ENCODE measurements at regions not wholly inside any gene's neighbourhood (a gene's known extent, or its start where the extent isn't known, plus 50 kb on each side); places are given as distances from the start of the nearest gene placed in this dataset.

DNA sequence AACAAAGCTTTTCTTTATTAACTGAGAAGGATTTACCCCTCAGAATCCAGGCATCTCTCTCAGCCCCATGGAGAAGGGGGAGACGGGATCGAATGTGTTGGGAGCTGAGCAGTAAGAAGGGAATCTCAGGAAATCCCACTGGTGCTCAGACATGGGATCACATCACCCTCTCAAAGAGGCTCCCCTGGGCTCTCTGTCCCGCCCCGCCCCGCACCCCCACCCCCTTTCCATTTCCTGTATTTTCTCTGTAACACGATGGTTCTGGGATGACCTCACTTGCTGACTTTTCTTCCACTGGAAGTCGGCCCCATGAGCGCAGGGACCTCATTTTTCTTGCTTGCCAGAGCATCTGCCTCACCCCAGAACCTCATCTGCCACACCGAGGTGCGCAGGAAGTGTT is 96.7 kb upstream of the SLC22A11 start (continued):
- TF ChIP-seq ZBTB40 (IDR thresholded peaks at IDR 0.05; ENCODE audit: borderline replicate concordance) (no peak), MXI1 (IDR thresholded peaks at IDR 0.05; ENCODE audit: low read depth, low read length) (no peak), PKNOX1 (IDR thresholded peaks at IDR 0.05) (no peak)
- TF ChIP-seq, protein P1, sequence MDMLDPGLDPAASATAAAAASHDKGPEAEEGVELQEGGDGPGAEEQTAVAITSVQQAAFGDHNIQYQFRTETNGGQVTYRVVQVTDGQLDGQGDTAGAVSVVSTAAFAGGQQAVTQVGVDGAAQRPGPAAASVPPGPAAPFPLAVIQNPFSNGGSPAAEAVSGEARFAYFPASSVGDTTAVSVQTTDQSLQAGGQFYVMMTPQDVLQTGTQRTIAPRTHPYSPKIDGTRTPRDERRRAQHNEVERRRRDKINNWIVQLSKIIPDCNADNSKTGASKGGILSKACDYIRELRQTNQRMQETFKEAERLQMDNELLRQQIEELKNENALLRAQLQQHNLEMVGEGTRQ (IDR thresholded peaks at IDR 0.05; ENCODE audit: borderline replicate concordance, low read depth, low read length), result no peak

DNA sequence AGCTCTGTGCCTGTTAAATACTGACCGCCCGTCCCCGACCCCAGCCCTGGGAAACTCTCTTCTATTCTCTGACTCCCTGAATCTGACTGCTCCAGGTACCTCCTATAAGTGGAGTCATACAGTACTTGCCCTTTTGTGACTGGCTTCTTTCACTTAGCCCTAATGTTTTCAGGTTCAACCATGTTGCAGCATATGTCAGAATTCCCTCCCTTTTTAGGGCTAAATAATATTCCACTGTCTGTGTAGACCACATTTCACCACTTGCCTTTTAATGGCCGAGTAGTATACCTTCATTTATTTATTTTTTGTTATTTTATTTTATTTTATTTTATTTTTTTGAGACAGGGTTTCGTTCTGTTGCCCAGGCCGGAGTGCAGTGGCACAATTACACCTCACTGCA is 96.1 kb upstream of the SLC22A11 start:
- no peaks in the 10 kb centered on the region for H3K36me3 ChIP-seq (ENCODE audit: control insufficient read depth in 2 of 2, insufficient read depth in 2 of 2, low read length in 1 of 2)
- CTCF ChIA-PET, result interaction anchor here (3.3 kb wide), 1 partner anchor 10 kb away, joined by 20 read pairs; no protein-coding TSS in a partner anchor
- H3K4me1 ChIP-seq (ENCODE audit: control insufficient read depth, insufficient read depth, low read length), result no peaks in the 10 kb centered on the region
- no peak overlapping the region for H3K4me2 ChIP-seq (ENCODE audit: control insufficient read depth, insufficient read depth)
- SMC1A ChIA-PET (ENCODE audit: uncharacterized antibody, unreplicated experiment), result no interaction called here
- WGBS (ENCODE audit: insufficient coverage, insufficient replicate concordance, low lambda C conversion rate, missing lambda C conversion rate), result 53% methylated on average over 6 of the region's 6 CpGs
- DNase-seq (ENCODE audit: low read depth, low spot score) (no peak), FAIRE-seq (no peak), ATAC-seq (no peak)
- POLR2A ChIA-PET, result no interaction called here
- H3K4me3 ChIP-seq, result no peak overlapping the region
- H3K27me3 ChIP-seq (replicated peaks in 1 of 2; ENCODE audit: control insufficient read depth in 2 of 2, insufficient read depth in 2 of 2, low read length in 1 of 2), result no peaks in the 10 kb centered on the region; a peak in 1 of 4 replicates
- no peak overlapping the region for H3K27ac ChIP-seq (ENCODE audit: control insufficient read depth, insufficient read depth)
- H3K79me2 ChIP-seq (ENCODE audit: control insufficient read depth, insufficient read depth, low read length), result no peaks in the 10 kb centered on the region
- BruUV-seq (replicated peaks), result no TSS peak
- no peak overlapping the region for H3K9ac ChIP-seq (ENCODE audit: control insufficient read depth, insufficient read depth, low read length)
- H3K9me3 ChIP-seq (replicated peaks; ENCODE audit: control insufficient read depth, insufficient read depth, low read length), result no peaks in the 10 kb centered on the region
- H2AFZ ChIP-seq (ENCODE audit: control insufficient read depth, low read depth, low read length), result no peak overlapping the region
- in situ Hi-C loops (cut with MboI) (no loop called here), intact Hi-C loops (cut with micrococcal nuclease; ENCODE audit: unreplicated experiment) (no loop called here)
- H4K20me1 ChIP-seq (ENCODE audit: control insufficient read depth, insufficient read depth), result no peaks in the 10 kb centered on the region
- RAD21 ChIA-PET (ENCODE audit: unreplicated experiment), result no interaction called here
- no peak for TF ChIP-seq TCF3 (IDR thresholded peaks at IDR 0.05; ENCODE audit: borderline replicate concordance, insufficient read depth, low read depth, low read length)
- TF ChIP-seq STAT3 (IDR thresholded peaks at IDR 0.05; ENCODE audit: low read depth, low read length), result no peak
- TF ChIP-seq, protein P2, sequence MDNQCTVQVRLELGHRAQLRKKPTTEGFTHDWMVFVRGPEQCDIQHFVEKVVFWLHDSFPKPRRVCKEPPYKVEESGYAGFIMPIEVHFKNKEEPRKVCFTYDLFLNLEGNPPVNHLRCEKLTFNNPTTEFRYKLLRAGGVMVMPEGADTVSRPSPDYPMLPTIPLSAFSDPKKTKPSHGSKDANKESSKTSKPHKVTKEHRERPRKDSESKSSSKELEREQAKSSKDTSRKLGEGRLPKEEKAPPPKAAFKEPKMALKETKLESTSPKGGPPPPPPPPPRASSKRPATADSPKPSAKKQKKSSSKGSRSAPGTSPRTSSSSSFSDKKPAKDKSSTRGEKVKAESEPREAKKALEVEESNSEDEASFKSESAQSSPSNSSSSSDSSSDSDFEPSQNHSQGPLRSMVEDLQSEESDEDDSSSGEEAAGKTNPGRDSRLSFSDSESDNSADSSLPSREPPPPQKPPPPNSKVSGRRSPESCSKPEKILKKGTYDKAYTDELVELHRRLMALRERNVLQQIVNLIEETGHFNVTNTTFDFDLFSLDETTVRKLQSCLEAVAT (IDR thresholded peaks at IDR 0.05), result no peak
- no peak for TF ChIP-seq RB1 (IDR thresholded peaks at IDR 0.05; ENCODE audit: borderline replicate concordance)
- no peak for TF ChIP-seq BCLAF1 (IDR thresholded peaks at IDR 0.05)
- no peak for TF ChIP-seq RELB (IDR thresholded peaks at IDR 0.05; ENCODE audit: low read depth)

Data from GM12878 (cell line).